ENCODE measurements at regions not wholly inside any gene's neighbourhood (a gene's known extent, or its start where the extent isn't known, plus 50 kb on each side); places are given as distances from the start of the nearest gene placed in this dataset.
"Not testable (repeated sequence)": the region's sequence is repeated elsewhere in the genome, so short reads cannot be mapped to it uniquely, and the experiment has no call there.

- no peak overlapping the region for H3K27ac Mint-ChIP-seq (ENCODE audit: unreplicated experiment)
- H3K4me3 Mint-ChIP-seq (ENCODE audit: unreplicated experiment) = no peak overlapping the region
- TF ChIP-seq, protein P1, sequence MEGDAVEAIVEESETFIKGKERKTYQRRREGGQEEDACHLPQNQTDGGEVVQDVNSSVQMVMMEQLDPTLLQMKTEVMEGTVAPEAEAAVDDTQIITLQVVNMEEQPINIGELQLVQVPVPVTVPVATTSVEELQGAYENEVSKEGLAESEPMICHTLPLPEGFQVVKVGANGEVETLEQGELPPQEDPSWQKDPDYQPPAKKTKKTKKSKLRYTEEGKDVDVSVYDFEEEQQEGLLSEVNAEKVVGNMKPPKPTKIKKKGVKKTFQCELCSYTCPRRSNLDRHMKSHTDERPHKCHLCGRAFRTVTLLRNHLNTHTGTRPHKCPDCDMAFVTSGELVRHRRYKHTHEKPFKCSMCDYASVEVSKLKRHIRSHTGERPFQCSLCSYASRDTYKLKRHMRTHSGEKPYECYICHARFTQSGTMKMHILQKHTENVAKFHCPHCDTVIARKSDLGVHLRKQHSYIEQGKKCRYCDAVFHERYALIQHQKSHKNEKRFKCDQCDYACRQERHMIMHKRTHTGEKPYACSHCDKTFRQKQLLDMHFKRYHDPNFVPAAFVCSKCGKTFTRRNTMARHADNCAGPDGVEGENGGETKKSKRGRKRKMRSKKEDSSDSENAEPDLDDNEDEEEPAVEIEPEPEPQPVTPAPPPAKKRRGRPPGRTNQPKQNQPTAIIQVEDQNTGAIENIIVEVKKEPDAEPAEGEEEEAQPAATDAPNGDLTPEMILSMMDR (IDR thresholded peaks at IDR 0.05; ENCODE audit: partially characterized antibody, unreplicated experiment) = no peak
- peaks cover 29% of the 10 kb centered on the region for H3K4me1 Mint-ChIP-seq (ENCODE audit: low read depth, unreplicated experiment)
- peaks cover 1% of the 10 kb centered on the region for H3K9me3 Mint-ChIP-seq (ENCODE audit: unreplicated experiment)
- H3K36me3 Mint-ChIP-seq (ENCODE audit: unreplicated experiment) = no peaks in the 10 kb centered on the region
- peaks cover 2% of the 10 kb centered on the region for H3K27me3 Mint-ChIP-seq (ENCODE audit: unreplicated experiment)
- DNase-seq = no peak
Measured at GRCh38 chr4:66567551-66567950, 897.3 kb upstream of the EPHA5 start.

DNA sequence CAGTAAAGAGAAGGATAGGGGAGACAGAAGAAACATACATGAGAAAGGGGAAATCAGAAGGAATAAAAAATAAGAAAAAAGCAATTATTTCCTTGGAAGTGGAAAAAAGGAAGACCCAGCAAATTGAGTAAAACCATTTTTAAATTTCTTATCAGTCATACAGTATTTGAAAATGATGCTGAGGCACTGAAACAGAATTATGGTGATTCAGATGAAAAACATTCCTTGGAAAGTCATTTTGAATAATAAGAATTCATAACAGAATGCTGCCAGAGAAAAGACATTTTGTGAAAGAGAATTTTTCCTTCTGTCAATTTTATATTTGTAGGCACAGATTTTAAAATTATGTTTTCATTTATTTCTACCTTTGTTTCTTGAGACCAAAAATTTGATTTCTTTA lies 895.5 kb upstream of the EPHA5 start:
- no peaks in the 10 kb centered on the region for H3K27me3 Mint-ChIP-seq (ENCODE audit: unreplicated experiment)

GRCh38 chr4:66564901-66565651 lies 894.8 kb upstream of the EPHA5 start:
- Mint-ChIP-seq H3K9me3 (ENCODE audit: unreplicated experiment) (peaks cover 2% of the 10 kb centered on the region), H3K27me3 (ENCODE audit: unreplicated experiment) (no peaks in the 10 kb centered on the region), H3K4me3 (ENCODE audit: unreplicated experiment) (no peak overlapping the region), H3K4me1 (ENCODE audit: low read depth, unreplicated experiment) (peaks cover 13% of the 10 kb centered on the region), H3K36me3 (ENCODE audit: unreplicated experiment) (no peaks in the 10 kb centered on the region), H3K27ac (ENCODE audit: unreplicated experiment) (no peak overlapping the region)
- no peak for DNase-seq
- TF ChIP-seq, protein P1 (IDR thresholded peaks at IDR 0.05; ENCODE audit: partially characterized antibody, unreplicated experiment) = no peak

More for the DNA sequence above, 895.5 kb upstream of the EPHA5 start:
- TF ChIP-seq, protein P1 (IDR thresholded peaks at IDR 0.05; ENCODE audit: partially characterized antibody, unreplicated experiment) = no peak
- Mint-ChIP-seq H3K27ac (ENCODE audit: unreplicated experiment) (no peak overlapping the region), H3K4me1 (ENCODE audit: low read depth, unreplicated experiment) (peaks cover 19% of the 10 kb centered on the region), H3K4me3 (ENCODE audit: unreplicated experiment) (no peak overlapping the region), H3K9me3 (ENCODE audit: unreplicated experiment) (peaks cover 2% of the 10 kb centered on the region), H3K36me3 (ENCODE audit: unreplicated experiment) (no peaks in the 10 kb centered on the region)
- DNase-seq = no peak

DNA sequence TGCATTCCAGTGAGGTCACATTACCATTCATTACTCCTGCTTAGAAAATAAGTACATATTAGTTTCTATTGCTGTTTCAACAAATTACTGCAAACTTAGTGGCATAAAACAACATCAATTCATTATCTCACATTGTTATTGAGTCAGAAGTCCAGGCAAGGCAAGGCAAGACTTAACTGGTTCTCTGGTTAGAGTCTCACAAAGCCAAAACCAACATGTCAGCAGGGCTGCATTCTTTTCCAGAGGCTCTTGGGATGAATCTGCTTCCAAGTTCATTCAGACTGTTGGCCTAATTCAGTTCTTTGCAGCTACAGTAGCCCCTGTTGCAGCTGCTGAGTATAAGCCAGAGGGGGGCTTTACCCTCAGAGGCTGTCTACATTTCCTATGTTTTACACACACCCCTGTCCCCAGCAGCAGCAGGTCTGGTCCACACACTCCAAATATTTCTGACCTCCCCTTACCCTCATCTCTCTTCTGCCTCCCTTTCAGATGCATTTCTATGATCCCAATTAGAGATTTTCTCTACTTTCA lies 892.1 kb upstream of the EPHA5 start:
- TF ChIP-seq, protein P1 (IDR thresholded peaks at IDR 0.05; ENCODE audit: partially characterized antibody, unreplicated experiment) = no peak
- H3K4me3 Mint-ChIP-seq (ENCODE audit: unreplicated experiment) = no peak overlapping the region
- no peaks in the 10 kb centered on the region for H3K36me3 Mint-ChIP-seq (ENCODE audit: unreplicated experiment)
- H3K4me1 Mint-ChIP-seq (ENCODE audit: low read depth, unreplicated experiment) = peaks cover 17% of the 10 kb centered on the region
- DNase-seq = no peak
- H3K27ac Mint-ChIP-seq (ENCODE audit: unreplicated experiment) = no peak overlapping the region
- peaks cover 2% of the 10 kb centered on the region for H3K9me3 Mint-ChIP-seq (ENCODE audit: unreplicated experiment)
- no peaks in the 10 kb centered on the region for H3K27me3 Mint-ChIP-seq (ENCODE audit: unreplicated experiment)

GRCh38 chr4:66561465-66562053 lies 891.3 kb upstream of the EPHA5 start:
- DNase-seq = not testable (repeated sequence)

More at GRCh38 chr4:66561465-66562053, 891.3 kb upstream of the EPHA5 start:
- H3K36me3 Mint-ChIP-seq (ENCODE audit: unreplicated experiment); H3K9me3 Mint-ChIP-seq (ENCODE audit: unreplicated experiment); H3K4me3 Mint-ChIP-seq (ENCODE audit: unreplicated experiment); H3K27me3 Mint-ChIP-seq (ENCODE audit: unreplicated experiment); H3K27ac Mint-ChIP-seq (ENCODE audit: unreplicated experiment): not testable (repeated sequence)
- peaks cover 16% of the 10 kb centered on the region for H3K4me1 Mint-ChIP-seq (ENCODE audit: low read depth, unreplicated experiment)
